A204.1 (cell line): ENCODE measurements at regions not wholly inside any gene's neighbourhood (a gene's known extent, or its start where the extent isn't known, plus 50 kb on each side); places are given as distances from the start of the nearest gene placed in this dataset.

Experiments
- FAIRE-seq: peaks from 2 replicates; lab custom pipeline; 2012; peaks lifted over from hg19 to GRCh38; lab: Jason Lieb, UNC

GRCh38 chr18:71887509-71887908 lies 656.6 kb downstream of the CBLN2 start:
- no peak for FAIRE-seq

DNA sequence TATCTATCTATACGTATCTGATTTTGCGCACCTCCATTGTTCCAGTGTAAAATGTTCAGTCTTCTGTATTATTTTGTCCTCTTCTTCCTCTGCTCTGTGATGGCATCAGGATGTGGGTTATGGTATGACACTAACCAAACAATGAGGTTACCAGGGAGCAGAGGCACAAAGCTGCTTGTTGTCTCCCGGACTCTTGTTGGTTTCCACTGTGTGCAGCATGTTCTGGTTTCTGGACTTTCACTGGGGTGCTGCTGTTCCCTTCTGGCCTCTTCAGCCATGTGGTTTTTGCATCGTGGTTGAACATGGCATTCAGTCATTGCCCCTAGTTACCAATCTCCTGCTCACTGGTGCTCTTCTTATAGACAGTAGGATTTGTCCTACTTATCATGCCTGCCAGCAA lies 665.9 kb downstream of the CBLN2 start:
- no peak for FAIRE-seq

- FAIRE-seq: no peak
Measured at GRCh38 chr18:71873695-71874094, 670.4 kb downstream of the CBLN2 start.

DNA sequence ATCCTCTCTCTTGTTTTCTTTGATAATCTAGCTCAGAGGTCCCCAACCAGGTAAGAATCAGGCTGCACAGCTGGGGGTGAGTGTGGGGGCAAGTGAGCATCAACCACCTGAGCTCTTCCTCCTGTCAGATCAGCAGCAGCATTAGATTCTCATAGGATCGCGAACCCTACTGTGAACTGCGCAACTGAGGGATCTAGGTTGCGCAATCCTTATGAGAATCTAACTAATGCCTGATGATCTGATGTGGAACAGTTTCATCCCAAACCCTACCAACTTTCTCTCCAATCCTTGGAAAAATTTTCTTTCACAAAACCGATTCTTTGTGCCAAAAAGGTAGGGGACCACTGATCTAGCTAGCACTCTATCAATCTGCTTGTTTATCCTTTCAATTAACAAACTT lies 678.3 kb downstream of the CBLN2 start:
- no peak for FAIRE-seq

DNA sequence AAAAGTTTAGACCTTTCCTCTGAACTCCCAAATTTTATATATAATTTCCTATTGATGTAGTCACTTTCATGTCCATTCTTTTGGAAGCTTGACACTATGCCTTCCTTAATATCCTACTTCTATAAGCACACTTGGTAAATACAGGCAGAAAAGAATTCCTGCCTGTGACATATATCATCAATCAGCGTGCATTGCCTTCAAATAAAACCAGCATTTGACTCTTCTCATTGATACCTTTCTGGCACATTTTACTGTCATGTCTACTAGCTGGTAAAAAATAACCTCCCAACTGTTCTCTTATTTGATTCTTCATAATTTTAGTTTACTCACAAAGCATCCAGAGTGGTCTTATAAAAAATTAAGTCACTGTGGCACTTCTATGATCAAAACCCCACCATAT lies 693.5 kb downstream of the CBLN2 start:
- no peak for FAIRE-seq

- no peak for FAIRE-seq
Measured at GRCh38 chr18:71849407-71849806, 694.7 kb downstream of the CBLN2 start.

DNA sequence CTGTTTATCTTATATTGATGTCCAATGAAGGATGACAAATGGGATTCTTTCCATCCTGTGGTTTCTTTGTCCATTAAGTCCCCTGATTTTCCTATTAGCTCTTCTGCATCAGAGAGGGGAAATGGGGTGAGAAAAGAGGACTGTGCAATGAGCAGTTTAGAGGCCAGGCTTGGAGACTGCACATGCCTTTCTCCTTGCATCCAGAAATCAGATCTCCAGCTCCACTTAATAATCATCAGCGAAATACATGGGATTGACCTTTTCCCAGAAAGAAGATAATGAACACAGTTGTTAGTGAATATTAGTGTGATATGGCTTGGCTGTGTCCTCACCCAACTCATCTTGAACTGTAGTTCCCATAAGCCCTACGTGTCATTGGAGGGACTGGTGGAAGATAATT lies 697.4 kb downstream of the CBLN2 start:
- FAIRE-seq: no peak

DNA sequence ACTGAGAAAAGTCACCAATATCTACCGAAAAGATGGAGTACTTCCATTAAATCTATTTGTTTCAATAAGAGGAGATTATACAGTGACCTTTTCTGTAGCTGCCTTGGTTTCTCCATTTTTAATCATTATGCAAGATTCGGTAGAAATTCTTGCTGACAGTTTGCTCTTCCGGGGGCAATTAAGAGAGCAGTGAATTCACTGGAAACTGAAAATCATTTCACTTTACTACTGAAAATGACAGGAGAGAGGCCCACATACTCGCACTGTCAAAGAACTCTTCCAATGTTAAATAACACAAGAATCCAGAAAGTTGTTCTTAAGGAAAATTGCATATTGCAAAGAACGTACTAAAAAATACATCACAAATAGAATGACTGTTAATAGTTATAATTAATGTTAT lies 699.3 kb downstream of the CBLN2 start:
- FAIRE-seq: no peak

- no peak for FAIRE-seq
Measured at GRCh38 chr18:71842666-71843065, 701.5 kb downstream of the CBLN2 start.

- FAIRE-seq: no peak
Measured at GRCh38 chr18:71837547-71837946, 706.6 kb downstream of the CBLN2 start.

DNA sequence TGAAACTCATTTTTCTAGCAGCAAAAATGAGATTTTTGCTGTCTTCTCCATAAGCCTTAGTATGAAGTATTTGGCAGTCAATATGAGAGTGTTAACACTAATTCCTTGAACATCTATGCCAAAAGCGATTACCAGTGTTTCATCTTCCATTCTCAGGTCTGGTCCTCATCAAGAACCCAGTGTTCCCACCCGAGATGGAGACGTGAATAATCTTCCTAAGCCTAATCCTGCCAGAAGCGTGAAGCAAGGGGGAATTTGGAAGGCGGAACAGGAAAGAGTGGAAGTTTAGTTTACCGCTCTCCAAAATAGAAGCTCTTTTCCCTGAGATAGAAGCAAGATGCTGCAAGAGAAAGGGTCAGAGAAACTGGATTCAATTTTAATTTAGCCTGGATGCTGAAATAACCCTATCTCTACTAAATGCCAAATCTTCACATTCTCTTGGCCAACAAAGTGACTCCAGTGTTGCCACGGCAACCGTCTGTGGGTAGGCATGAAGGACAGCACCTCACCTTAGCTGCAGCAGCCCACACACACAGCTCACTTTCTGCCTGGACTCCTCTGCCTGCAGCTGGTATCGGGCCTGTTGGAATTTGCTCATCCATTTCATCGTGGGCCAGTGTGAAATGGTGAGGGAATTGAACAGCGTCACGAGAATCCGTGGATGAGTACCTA lies 711.1 kb downstream of the CBLN2 start:
- no peak for FAIRE-seq

DNA sequence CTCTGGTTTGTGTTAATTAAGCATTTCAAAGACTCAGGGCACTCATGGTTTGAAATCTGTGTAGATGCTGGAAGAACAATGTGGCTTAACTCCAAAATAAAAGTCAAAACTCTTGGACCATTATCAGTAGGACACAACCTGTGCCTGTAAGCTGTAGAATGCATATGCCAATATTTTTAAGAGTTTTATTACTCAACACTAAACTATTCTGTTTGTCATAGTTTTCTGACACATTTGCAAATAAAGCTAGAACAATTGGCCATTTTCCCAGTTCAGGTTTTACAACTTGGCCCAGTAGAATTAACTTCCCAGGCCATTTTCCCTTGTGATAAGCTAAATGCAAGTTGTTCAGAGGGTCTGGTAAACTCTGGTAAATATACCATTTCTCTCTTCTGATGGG lies 713.1 kb downstream of the CBLN2 start:
- no peak for FAIRE-seq

DNA sequence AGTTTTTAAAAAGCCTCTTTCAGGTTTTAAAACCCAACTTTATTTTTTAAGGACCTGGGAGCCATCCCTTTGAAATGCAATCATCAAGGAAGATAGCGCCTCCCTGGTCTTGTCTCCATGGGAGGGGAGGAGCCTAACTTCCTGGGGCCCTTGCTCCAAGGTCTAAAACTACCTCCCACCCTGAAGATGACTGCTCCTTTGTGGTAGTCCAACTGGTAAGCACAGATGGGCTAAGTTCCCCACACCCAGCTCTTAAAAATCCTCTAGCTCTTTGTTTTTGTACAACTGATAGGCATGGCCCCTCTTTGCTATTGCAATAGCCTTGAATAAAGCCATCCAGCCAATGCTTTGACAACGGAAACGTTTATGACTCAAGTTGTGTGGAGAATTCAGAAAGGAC lies 716.8 kb downstream of the CBLN2 start:
- FAIRE-seq: no peak

DNA sequence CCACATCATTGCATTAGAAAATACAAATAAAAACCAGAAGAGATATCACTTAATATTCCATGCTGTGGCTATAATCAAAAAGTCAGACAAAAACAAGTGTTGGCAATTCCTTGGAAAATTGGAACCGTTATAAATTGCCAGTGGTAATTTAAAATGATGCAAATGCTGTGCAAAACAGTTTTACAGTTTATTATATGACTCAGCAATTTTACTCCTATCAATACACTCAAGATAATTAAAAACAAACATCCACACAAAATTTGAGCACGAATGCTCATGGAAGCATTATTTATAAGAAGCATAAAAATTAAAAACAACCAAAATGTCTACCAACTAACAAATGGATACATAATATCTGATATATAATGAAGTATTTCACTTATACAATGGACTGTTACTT lies 728.8 kb downstream of the CBLN2 start:
- FAIRE-seq: no peak

GRCh38 chr18:71809711-71810110 lies 734.4 kb downstream of the CBLN2 start:
- no peak for FAIRE-seq

- no peak for FAIRE-seq
Measured at GRCh38 chr18:71808616-71809015, 735.5 kb downstream of the CBLN2 start.

- FAIRE-seq: no peak
Measured at GRCh38 chr18:71807586-71807985, 736.6 kb downstream of the CBLN2 start.

- no peak for FAIRE-seq
Measured at GRCh38 chr18:71798986-71799673, 745.0 kb downstream of the CBLN2 start.

DNA sequence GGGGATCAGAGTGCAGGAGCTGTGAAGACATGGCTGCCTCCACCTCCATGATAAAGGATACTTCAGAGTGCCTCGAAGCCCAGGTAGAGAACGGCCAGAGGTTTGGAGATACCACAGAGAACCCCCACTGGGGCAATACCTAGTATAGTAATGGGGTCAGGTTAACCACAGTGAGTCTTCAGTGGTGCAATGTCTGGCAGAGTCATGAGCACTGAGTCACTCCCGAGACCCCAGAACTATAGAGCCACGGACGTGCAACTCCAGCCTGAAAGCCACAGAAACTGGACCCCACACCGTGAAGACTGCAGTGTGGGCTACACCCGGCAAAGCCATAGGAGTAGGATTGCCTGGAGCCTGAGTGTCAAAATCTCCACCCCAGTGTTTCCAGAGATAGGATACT lies 746.6 kb downstream of the CBLN2 start:
- FAIRE-seq: no peak

- FAIRE-seq: no peak
Measured at GRCh38 chr18:71784777-71785176, 759.4 kb downstream of the CBLN2 start.

DNA sequence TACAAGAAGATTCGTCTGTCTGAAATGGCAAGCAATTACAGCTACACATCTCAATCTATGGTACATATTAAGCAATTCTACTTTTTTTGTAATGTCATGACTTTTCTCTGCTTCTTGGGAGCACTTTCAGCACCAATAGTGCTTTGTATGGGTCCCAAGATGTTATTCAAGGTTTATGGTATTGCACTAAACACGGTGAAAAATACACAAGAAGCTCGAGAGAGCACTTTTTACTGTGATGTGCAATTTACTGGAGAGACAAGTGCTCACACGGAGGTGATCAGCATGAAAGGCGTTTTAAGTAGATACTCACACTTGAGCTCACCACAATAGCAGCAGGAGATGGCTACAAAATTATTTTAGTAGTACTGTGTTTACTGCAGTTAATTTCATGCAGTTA lies 783.6 kb downstream of the CBLN2 start:
- no peak for FAIRE-seq

- no peak for FAIRE-seq
Measured at GRCh38 chr18:71754246-71754645, 789.9 kb downstream of the CBLN2 start.

- peak; percentile 64 for FAIRE-seq
Measured at GRCh38 chr18:71743634-71744033, 800.5 kb downstream of the CBLN2 start.

DNA sequence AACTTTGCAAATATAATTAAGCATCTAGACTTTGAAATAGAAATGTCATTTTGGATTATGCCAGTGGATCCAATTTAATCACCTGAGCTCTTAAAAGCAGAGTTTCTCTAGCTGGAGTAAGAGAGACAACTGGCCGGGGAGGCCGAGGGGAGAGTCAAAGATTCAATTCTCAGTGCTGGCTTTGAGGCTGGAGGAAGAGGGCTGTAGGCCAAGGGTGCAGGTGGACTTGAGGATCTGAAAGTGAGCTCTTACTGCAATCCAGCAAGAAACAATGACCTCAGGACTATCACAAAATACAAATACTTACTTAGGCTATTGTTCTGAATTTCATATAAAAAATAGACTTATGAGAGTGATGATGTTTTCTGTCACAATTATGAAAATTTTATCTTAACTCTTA lies 814.5 kb downstream of the CBLN2 start:
- no peak for FAIRE-seq
